Astrocyte (in vitro differentiated cells and primary cell): ENCODE measurements at regions not wholly inside any gene's neighbourhood (a gene's known extent, or its start where the extent isn't known, plus 50 kb on each side); places are given as distances from the start of the nearest gene placed in this dataset.

Source experiments
- CTCF ChIP-seq: IDR thresholded peaks from 2 replicates; pipeline ENCODE4 v1.5.1; 2011; ENCODE audit warnings: low read depth, mild to moderate bottlenecking, inconsistent platforms, low read length, moderate library complexity; ENCODE audit not compliant: insufficient read depth
- EZH2 ChIP-seq: IDR thresholded peaks from 2 replicates; pipeline ENCODE4 v1.6.1; 2012; ENCODE audit warnings: mild to moderate bottlenecking, low read length, inconsistent platforms; ENCODE audit not compliant: insufficient read depth

DNA sequence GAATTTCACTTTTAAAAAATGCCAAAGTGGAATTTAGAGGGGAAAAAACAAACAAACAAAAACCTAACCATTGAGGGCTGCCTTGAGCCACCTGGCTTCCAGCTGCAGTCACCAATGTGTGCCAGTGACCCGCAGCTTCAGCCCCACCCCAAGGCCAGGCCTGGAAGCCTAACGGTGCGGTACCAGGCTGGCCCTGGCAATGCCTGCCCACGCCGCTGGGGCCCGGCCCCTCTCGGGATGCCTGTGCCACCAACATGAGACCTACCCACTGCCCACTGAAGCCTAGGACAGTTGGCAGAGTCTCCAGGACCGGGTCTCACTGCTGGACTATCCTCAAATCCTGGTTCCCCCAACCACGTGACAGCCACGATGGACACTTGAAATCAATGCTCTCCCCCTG lies 96.6 kb downstream of the NCOR2 start:
- TF ChIP-seq CTCF (no peak), EZH2 (no peak)
